HCT116 (cell line): ENCODE measurements at regions not wholly inside any gene's neighbourhood (a gene's known extent, or its start where the extent isn't known, plus 50 kb on each side); places are given as distances from the start of the nearest gene placed in this dataset.

Source experiments
- ATAC-seq: fragments of 200-7000 bp; cut with Tn5 transposase; 2 replicates; pipeline ENCODE4 v1.9.1; 2020; ENCODE audit warnings: mild to moderate bottlenecking, moderate library complexity
- BruUV-seq: library from RNA; stranded (reverse); fragments of 400-500 nt; replicated peaks from 2 replicates; lab custom pipeline; 2021; lab: Mats Ljungman, UMichigan
- CTCF ChIA-PET: fragments of 300-600 bp; sonication (Branson Sonifier 250); formaldehyde crosslinking; loops from one replicate; lab custom pipeline; 2021; ENCODE audit warnings: antibody characterized with exemption; lab: Charles Lee
- POLR2A ChIA-PET: fragments of 300-600, 350-600 bp; sonication (Branson Sonifier 250); formaldehyde crosslinking; loops from one replicate; lab custom pipeline; 2021; ENCODE audit warnings: antibody characterized with exemption; lab: Charles Lee
- RAD21 ChIA-PET, 2 experiments: fragments of 300-600 bp; sonication (Branson Sonifier 250); formaldehyde crosslinking; loops; one replicate each; lab custom pipeline; 2023; ENCODE audit warnings: low total read pairs in 2 of 2; ENCODE audit not compliant: uncharacterized antibody in 2 of 2, unreplicated experiment in 2 of 2, low non-redundant PET in 1 of 2; lab: Charles Lee
- DNase-seq: peaks from one replicate; pipeline ENCODE4 v3.0.0-alpha.2; 2010; ENCODE audit warnings: low read depth, low spot score
- H2AFZ ChIP-seq: fragments of 200-600 bp; shearing (Covaris generic), sonication (generic); 2 replicates; pipeline ENCODE4 v1.6.1; 2017; ENCODE audit warnings: low read depth, mixed run types, mixed read lengths, antibody characterized with exemption, low read length; ENCODE audit not compliant: poor library complexity, severe bottlenecking
- H3K27ac ChIP-seq: 2 replicates; pipeline ENCODE4 v1.5.1; 2012; ENCODE audit warnings: low read depth, low read length
- H3K27me3 ChIP-seq: fragments of 200-600 bp; sonication (generic); 2 replicates; pipeline ENCODE4 v1.6.1; 2016; ENCODE audit warnings: mixed run types, low read length, mixed read lengths; ENCODE audit not compliant: insufficient read depth
- H3K36me3 ChIP-seq, 2 experiments: fragments of 200-500 bp in 1 of 2; fragments of 200-600 bp in 1 of 2; sonication (Bioruptor generic) in 1 of 2; sonication (generic) in 1 of 2; 2 replicates each; pipeline versions ENCODE4 v1.5.1 to v1.6.1; 2014 to 2016; ENCODE audit warnings: low read length in 2 of 2, inconsistent platforms in 1 of 2, mixed read lengths in 1 of 2, mixed run types in 1 of 2; ENCODE audit not compliant: insufficient read depth in 2 of 2, control insufficient read depth in 1 of 2
- H3K4me1 ChIP-seq, 2 experiments: fragments of 200-600 bp in 1 of 2; sonication (generic) in 1 of 2; 2 replicates each; pipeline versions ENCODE4 v1.5.1 to v1.6.1; 2012 to 2017; ENCODE audit warnings: low read length in 2 of 2, inconsistent platforms in 1 of 2, mild to moderate bottlenecking in 1 of 2, mixed read lengths in 1 of 2, mixed run types in 1 of 2, moderate library complexity in 1 of 2; ENCODE audit not compliant: insufficient read depth in 2 of 2, control insufficient read depth in 1 of 2
- H3K4me2 ChIP-seq: fragments of 200-600 bp; sonication (generic); 2 replicates; pipeline ENCODE4 v1.6.1; 2017; ENCODE audit warnings: mixed run types, low read length, mixed read lengths
- H3K4me3 ChIP-seq, 2 experiments: fragments of 200-600 bp in 1 of 2; sonication (generic) in 1 of 2; replicated peaks in 1 of 2; 2 replicates each; pipeline ENCODE4 v1.5.1; 2011 to 2016; ENCODE audit warnings: low read length in 2 of 2, control low read depth in 1 of 2, low read depth in 1 of 2, mild to moderate bottlenecking in 1 of 2, mixed read lengths in 1 of 2, mixed run types in 1 of 2
- H3K79me2 ChIP-seq: fragments of 200-600 bp; sonication (generic); 2 replicates; pipeline ENCODE4 v1.6.1; 2017; ENCODE audit warnings: mild to moderate bottlenecking, mixed run types, low read length, moderate library complexity, mixed read lengths; ENCODE audit not compliant: insufficient read depth
- H3K9ac ChIP-seq: fragments of 200-600 bp; sonication (generic); 2 replicates; pipeline ENCODE4 v1.6.1; 2016; ENCODE audit warnings: low read length, mixed read lengths
- H3K9me2 ChIP-seq: fragments of 200-600 bp; sonication (generic), shearing (Covaris generic); 2 replicates; pipeline ENCODE4 v1.6.1; 2017; ENCODE audit warnings: mixed run types, mild to moderate bottlenecking, moderate library complexity; ENCODE audit not compliant: insufficient read depth
- H3K9me3 ChIP-seq, 2 experiments: fragments of 200-500 bp in 1 of 2; fragments of 200-600 bp in 1 of 2; sonication (Bioruptor generic) in 1 of 2; sonication (generic) in 1 of 2; 2 replicates each; pipeline ENCODE4 v1.6.1; 2014 to 2017; ENCODE audit warnings: low read length in 2 of 2, mixed read lengths in 2 of 2, inconsistent platforms in 1 of 2, low read depth in 1 of 2, mild to moderate bottlenecking in 1 of 2, mixed run types in 1 of 2, moderate library complexity in 1 of 2; ENCODE audit not compliant: control insufficient read depth in 1 of 2, insufficient read depth in 1 of 2
- H4K20me1 ChIP-seq: fragments of 200-600 bp; sonication (generic), shearing (Covaris generic); 2 replicates; pipeline ENCODE4 v1.6.1; 2017; ENCODE audit warnings: mixed run types, mild to moderate bottlenecking, moderate library complexity; ENCODE audit not compliant: insufficient read depth
- ATF3 ChIP-seq: IDR thresholded peaks from 2 replicates; pipeline ENCODE4 v1.6.1; 2012
- CEBPB ChIP-seq: IDR thresholded peaks from 2 replicates; pipeline ENCODE4 v1.6.1; 2012; ENCODE audit warnings: low read depth
- ELF1 ChIP-seq: IDR thresholded peaks from 2 replicates; pipeline ENCODE4 v1.6.1; 2012; ENCODE audit warnings: low read depth, borderline replicate concordance
- EZH2phosphoT487 ChIP-seq: fragments of 200-600 bp; IDR thresholded peaks from 2 replicates; pipeline ENCODE4 v1.6.1; 2018; ENCODE audit warnings: antibody characterized with exemption, borderline replicate concordance
- POLR2A ChIP-seq: IDR thresholded peaks from 2 replicates; pipeline ENCODE4 v1.7.0; 2011; ENCODE audit warnings: borderline replicate concordance; ENCODE audit not compliant: insufficient read depth, insufficient read length; ENCODE audit errors: extremely low read depth
- RAD21 ChIP-seq: IDR thresholded peaks from 2 replicates; pipeline ENCODE4 v1.6.1; 2012; ENCODE audit warnings: low read depth, mild to moderate bottlenecking
- SRF ChIP-seq: IDR thresholded peaks from 2 replicates; pipeline ENCODE4 v1.6.1; 2012; ENCODE audit warnings: low read depth
- TCF7L2 ChIP-seq: IDR thresholded peaks from 2 replicates; pipeline ENCODE4 v1.7.0; 2011; ENCODE audit warnings: borderline replicate concordance, inconsistent platforms; ENCODE audit not compliant: insufficient read depth, insufficient read length; ENCODE audit errors: extremely low read depth
- YY1 ChIP-seq: IDR thresholded peaks from 2 replicates; pipeline ENCODE4 v1.6.1; 2011; ENCODE audit warnings: low read length, low read depth, moderate library complexity, mild to moderate bottlenecking; ENCODE audit not compliant: insufficient replicate concordance; ENCODE audit errors: extremely low read depth
- intact Hi-C: fragments of 100-400 bp; cut with micrococcal nuclease; formaldehyde crosslinking; loops from 2 replicates; pipeline ENCODE4 v1.10.0; 2022
- TF ChIP-seq, protein P1 (sequence below): IDR thresholded peaks from 2 replicates; pipeline ENCODE4 v1.6.1; 2012; ENCODE audit warnings: low read depth
- TF ChIP-seq, protein P2 (sequence below), 3 experiments: fragments of 200-600 bp in 1 of 3; sonication (generic) in 1 of 3; IDR thresholded peaks in 2 of 3; conservative IDR thresholded peaks in 1 of 3; 2 replicates each; pipeline ENCODE4 v1.5.1; 2012 to 2017; ENCODE audit warnings: low read depth in 2 of 3, low read length in 2 of 3, antibody characterized with exemption in 1 of 3, borderline replicate concordance in 1 of 3, control low read depth in 1 of 3, mild to moderate bottlenecking in 1 of 3, mixed read lengths in 1 of 3, mixed run types in 1 of 3, moderate library complexity in 1 of 3; ENCODE audit not compliant: insufficient read depth in 1 of 3

GRCh38 chr12:11563785-11564739, 85.4 kb upstream of the ETV6 start:
- H3K36me3 ChIP-seq: no peaks in the 10 kb centered on the region
- intact Hi-C loops: no loop called here
- H3K4me2 ChIP-seq: no peak overlapping the region
- no peaks in the 10 kb centered on the region for H3K9me3 ChIP-seq
- no peak overlapping the region for H2AFZ ChIP-seq
- peaks cover 21% of the 10 kb centered on the region; the same call in 1 of the 2 replicates for H3K27me3 ChIP-seq
- no TSS peak for BruUV-seq
- no peaks in the 10 kb centered on the region for H3K79me2 ChIP-seq
- H3K9me2 ChIP-seq: no peaks in the 10 kb centered on the region
- POLR2A ChIA-PET: no interaction called here
- CTCF ChIA-PET: interaction anchor here (1.2 kb wide), 1 partner anchor 472 kb away, joined by 3 read pairs; no protein-coding TSS in a partner anchor
- no peak for ATAC-seq
- no peak for DNase-seq
- no peak for TF ChIP-seq CEBPB
- H3K4me3 ChIP-seq: no peak overlapping the region
- no peaks in the 10 kb centered on the region for H3K4me1 ChIP-seq
- no peaks in the 10 kb centered on the region for H4K20me1 ChIP-seq
- no peak overlapping the region for H3K27ac ChIP-seq
- RAD21 ChIA-PET: no interaction called here
- no peak overlapping the region for H3K9ac ChIP-seq

- H3K9ac ChIP-seq: no peak overlapping the region
- ATAC-seq (no peak), DNase-seq (no peak)
- H3K27ac ChIP-seq: no peak overlapping the region
- H3K4me2 ChIP-seq: no peak overlapping the region
- H4K20me1 ChIP-seq: no peaks in the 10 kb centered on the region
- no peaks in the 10 kb centered on the region for H3K36me3 ChIP-seq
- no peaks in the 10 kb centered on the region for H3K4me1 ChIP-seq
- ChIA-PET CTCF (no interaction called here), RAD21 (no interaction called here), POLR2A (no interaction called here)
- BruUV-seq: no TSS peak
- H3K9me3 ChIP-seq: no peaks in the 10 kb centered on the region
- intact Hi-C loops: no loop called here
- H3K79me2 ChIP-seq: no peaks in the 10 kb centered on the region
- no peaks in the 10 kb centered on the region for H3K9me2 ChIP-seq
- H3K27me3 ChIP-seq: peaks cover 10% of the 10 kb centered on the region; the same call in 1 of the 2 replicates
- no peak overlapping the region for H3K4me3 ChIP-seq
- no peak overlapping the region for H2AFZ ChIP-seq
- TF ChIP-seq ELF1 (no peak), CEBPB (no peak), TCF7L2 (no peak), POLR2A (no peak), ATF3 (no peak), YY1 (no peak), EZH2phosphoT487 (no peak), RAD21 (no peak), SRF (no peak)
- TF ChIP-seq, protein P1, sequence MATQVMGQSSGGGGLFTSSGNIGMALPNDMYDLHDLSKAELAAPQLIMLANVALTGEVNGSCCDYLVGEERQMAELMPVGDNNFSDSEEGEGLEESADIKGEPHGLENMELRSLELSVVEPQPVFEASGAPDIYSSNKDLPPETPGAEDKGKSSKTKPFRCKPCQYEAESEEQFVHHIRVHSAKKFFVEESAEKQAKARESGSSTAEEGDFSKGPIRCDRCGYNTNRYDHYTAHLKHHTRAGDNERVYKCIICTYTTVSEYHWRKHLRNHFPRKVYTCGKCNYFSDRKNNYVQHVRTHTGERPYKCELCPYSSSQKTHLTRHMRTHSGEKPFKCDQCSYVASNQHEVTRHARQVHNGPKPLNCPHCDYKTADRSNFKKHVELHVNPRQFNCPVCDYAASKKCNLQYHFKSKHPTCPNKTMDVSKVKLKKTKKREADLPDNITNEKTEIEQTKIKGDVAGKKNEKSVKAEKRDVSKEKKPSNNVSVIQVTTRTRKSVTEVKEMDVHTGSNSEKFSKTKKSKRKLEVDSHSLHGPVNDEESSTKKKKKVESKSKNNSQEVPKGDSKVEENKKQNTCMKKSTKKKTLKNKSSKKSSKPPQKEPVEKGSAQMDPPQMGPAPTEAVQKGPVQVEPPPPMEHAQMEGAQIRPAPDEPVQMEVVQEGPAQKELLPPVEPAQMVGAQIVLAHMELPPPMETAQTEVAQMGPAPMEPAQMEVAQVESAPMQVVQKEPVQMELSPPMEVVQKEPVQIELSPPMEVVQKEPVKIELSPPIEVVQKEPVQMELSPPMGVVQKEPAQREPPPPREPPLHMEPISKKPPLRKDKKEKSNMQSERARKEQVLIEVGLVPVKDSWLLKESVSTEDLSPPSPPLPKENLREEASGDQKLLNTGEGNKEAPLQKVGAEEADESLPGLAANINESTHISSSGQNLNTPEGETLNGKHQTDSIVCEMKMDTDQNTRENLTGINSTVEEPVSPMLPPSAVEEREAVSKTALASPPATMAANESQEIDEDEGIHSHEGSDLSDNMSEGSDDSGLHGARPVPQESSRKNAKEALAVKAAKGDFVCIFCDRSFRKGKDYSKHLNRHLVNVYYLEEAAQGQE: no peak
- TF ChIP-seq, protein P2, sequence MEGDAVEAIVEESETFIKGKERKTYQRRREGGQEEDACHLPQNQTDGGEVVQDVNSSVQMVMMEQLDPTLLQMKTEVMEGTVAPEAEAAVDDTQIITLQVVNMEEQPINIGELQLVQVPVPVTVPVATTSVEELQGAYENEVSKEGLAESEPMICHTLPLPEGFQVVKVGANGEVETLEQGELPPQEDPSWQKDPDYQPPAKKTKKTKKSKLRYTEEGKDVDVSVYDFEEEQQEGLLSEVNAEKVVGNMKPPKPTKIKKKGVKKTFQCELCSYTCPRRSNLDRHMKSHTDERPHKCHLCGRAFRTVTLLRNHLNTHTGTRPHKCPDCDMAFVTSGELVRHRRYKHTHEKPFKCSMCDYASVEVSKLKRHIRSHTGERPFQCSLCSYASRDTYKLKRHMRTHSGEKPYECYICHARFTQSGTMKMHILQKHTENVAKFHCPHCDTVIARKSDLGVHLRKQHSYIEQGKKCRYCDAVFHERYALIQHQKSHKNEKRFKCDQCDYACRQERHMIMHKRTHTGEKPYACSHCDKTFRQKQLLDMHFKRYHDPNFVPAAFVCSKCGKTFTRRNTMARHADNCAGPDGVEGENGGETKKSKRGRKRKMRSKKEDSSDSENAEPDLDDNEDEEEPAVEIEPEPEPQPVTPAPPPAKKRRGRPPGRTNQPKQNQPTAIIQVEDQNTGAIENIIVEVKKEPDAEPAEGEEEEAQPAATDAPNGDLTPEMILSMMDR (IDR thresholded peaks at IDR 0.05 in 2 of 3, conservative IDR thresholded peaks at IDR 0.05 in 1 of 3; ENCODE audit: borderline replicate concordance in 1 of 3, insufficient read depth in 1 of 3, low read depth in 2 of 3, low read length in 2 of 3): no peak
Observed at GRCh38 chr12:11564984-11565651, 84.4 kb upstream of the ETV6 start.
